ENCODE measurements at regions not wholly inside any gene's neighbourhood (a gene's known extent, or its start where the extent isn't known, plus 50 kb on each side); places are given as distances from the start of the nearest gene placed in this dataset.

DNA sequence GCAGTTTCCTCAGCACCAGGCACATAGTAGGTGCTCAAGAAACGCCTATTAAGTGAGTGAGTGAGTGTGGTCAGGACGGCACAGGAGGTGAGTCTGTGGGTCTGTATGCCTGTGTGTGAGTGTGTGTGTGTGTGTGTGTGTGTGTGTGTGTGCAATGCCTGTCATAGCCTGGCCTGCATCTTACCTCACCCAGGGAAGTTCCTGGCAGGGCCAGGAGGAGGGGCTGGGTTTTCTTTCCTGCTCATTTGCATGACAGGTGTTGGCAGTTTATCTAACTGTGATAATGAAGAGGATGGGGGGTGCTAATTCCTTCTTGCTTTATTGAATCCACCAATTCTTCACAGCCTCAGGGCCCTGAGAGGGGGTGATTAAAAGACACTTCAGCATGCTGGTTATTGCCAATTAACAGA is 146.7 kb upstream of the MLN start:
- intact Hi-C loops (cut with micrococcal nuclease): no loop called here
- H3K4me3 ChIP-seq (replicated peaks in 1 of 2; ENCODE audit: low read depth in 1 of 2, low read length in 2 of 2): no peak overlapping the region
- no peaks in the 10 kb centered on the region for H3K9me3 ChIP-seq (ENCODE audit: control insufficient read depth in 1 of 2, insufficient read depth in 1 of 2, low read depth in 1 of 2, low read length in 2 of 2)
- ATAC-seq (peak; percentile 40; the same call in 1 of the 2 replicates), DNase-seq (ENCODE audit: low read depth, low spot score) (no peak)
- H3K27me3 ChIP-seq (ENCODE audit: insufficient read depth, low read length): 0 out of 2 replicates have a peak, but pooled peaks cover 4% of the 10 kb centered on the region
- no peaks in the 10 kb centered on the region for H4K20me1 ChIP-seq (ENCODE audit: insufficient read depth)
- CTCF ChIA-PET: no interaction called here
- RAD21 ChIA-PET (ENCODE audit: low non-redundant PET in 1 of 2, low total read pairs in 2 of 2, uncharacterized antibody in 2 of 2, unreplicated experiment in 2 of 2): no interaction called here
- H3K79me2 ChIP-seq (ENCODE audit: insufficient read depth, low read length): no peaks in the 10 kb centered on the region
- H3K9me2 ChIP-seq (ENCODE audit: insufficient read depth): no peaks in the 10 kb centered on the region
- TF ChIP-seq EZH2 (IDR thresholded peaks at IDR 0.05) (no peak), CEBPB (IDR thresholded peaks at IDR 0.05; ENCODE audit: low read depth) (no peak), JUND (IDR thresholded peaks at IDR 0.05) (no peak), FOSL1 (IDR thresholded peaks at IDR 0.05; ENCODE audit: low read depth) (no peak), REST (IDR thresholded peaks at IDR 0.05; ENCODE audit: low read depth) (no peak), POLR2AphosphoS5 (IDR thresholded peaks at IDR 0.05; ENCODE audit: low read depth, low read length) (no peak), SIN3A (IDR thresholded peaks at IDR 0.05; ENCODE audit: low read depth) (no peak), EZH2phosphoT487 (IDR thresholded peaks at IDR 0.05; ENCODE audit: borderline replicate concordance) (no peak), TCF7L2 (IDR thresholded peaks at IDR 0.05; ENCODE audit: borderline replicate concordance, extremely low read depth, insufficient read depth, insufficient read length) (no peak), ZNF274 (IDR thresholded peaks at IDR 0.05; ENCODE audit: low read depth, low read length) (no peak), EGR1 (IDR thresholded peaks at IDR 0.05; ENCODE audit: low read depth) (no peak), ZBTB33 (IDR thresholded peaks at IDR 0.05; ENCODE audit: extremely low read depth, insufficient replicate concordance, low read length) (no peak), SP1 (IDR thresholded peaks at IDR 0.05; ENCODE audit: low read depth) (no peak), CBX3 (IDR thresholded peaks at IDR 0.05; ENCODE audit: low read depth) (no peak), ZFX (IDR thresholded peaks at IDR 0.05) (no peak), ELF1 (IDR thresholded peaks at IDR 0.05; ENCODE audit: borderline replicate concordance, low read depth) (no peak), RAD21 (IDR thresholded peaks at IDR 0.05; ENCODE audit: low read depth) (no peak), MAX (IDR thresholded peaks at IDR 0.05) (no peak), ATF3 (IDR thresholded peaks at IDR 0.05) (no peak)
- TF ChIP-seq, protein P1, sequence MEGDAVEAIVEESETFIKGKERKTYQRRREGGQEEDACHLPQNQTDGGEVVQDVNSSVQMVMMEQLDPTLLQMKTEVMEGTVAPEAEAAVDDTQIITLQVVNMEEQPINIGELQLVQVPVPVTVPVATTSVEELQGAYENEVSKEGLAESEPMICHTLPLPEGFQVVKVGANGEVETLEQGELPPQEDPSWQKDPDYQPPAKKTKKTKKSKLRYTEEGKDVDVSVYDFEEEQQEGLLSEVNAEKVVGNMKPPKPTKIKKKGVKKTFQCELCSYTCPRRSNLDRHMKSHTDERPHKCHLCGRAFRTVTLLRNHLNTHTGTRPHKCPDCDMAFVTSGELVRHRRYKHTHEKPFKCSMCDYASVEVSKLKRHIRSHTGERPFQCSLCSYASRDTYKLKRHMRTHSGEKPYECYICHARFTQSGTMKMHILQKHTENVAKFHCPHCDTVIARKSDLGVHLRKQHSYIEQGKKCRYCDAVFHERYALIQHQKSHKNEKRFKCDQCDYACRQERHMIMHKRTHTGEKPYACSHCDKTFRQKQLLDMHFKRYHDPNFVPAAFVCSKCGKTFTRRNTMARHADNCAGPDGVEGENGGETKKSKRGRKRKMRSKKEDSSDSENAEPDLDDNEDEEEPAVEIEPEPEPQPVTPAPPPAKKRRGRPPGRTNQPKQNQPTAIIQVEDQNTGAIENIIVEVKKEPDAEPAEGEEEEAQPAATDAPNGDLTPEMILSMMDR (IDR thresholded peaks at IDR 0.05 in 2 of 3, conservative IDR thresholded peaks at IDR 0.05 in 1 of 3; ENCODE audit: borderline replicate concordance in 1 of 3, insufficient read depth in 1 of 3, low read depth in 2 of 3, low read length in 2 of 3): no peak
- POLR2A ChIA-PET: no interaction called here
- H3K9ac ChIP-seq (ENCODE audit: low read length): no peak overlapping the region
- no peaks in the 10 kb centered on the region for H3K36me3 ChIP-seq (ENCODE audit: control insufficient read depth in 1 of 2, insufficient read depth in 2 of 2, low read length in 2 of 2)
- no peak overlapping the region for H3K27ac ChIP-seq (ENCODE audit: low read depth, low read length)
- no peak overlapping the region for H3K4me2 ChIP-seq (ENCODE audit: low read length)
- no TSS peak for BruUV-seq (replicated peaks)
- no peaks in the 10 kb centered on the region for H3K4me1 ChIP-seq (ENCODE audit: control insufficient read depth in 1 of 2, insufficient read depth in 2 of 2, low read length in 2 of 2)
- H2AFZ ChIP-seq (ENCODE audit: low read depth, low read length, poor library complexity, severe bottlenecking): no peak overlapping the region

Measured in HCT116 (cell line).